Keratinocyte (primary cell): ENCODE measurements at regions not wholly inside any gene's neighbourhood (a gene's known extent, or its start where the extent isn't known, plus 50 kb on each side); places are given as distances from the start of the nearest gene placed in this dataset.
"Not testable (repeated sequence)": the region's sequence is repeated elsewhere in the genome, so short reads cannot be mapped to it uniquely, and the experiment has no call there.

Experiments
- DNase-seq: peaks from one replicate; pipeline ENCODE4 v3.0.0-alpha.2; 2011; ENCODE audit warnings: low read depth, missing footprints, low spot score
- FAIRE-seq: peaks from 2 replicates; lab custom pipeline; 2011; peaks lifted over from hg19 to GRCh38; lab: Jason Lieb, UNC
- H2AFZ ChIP-seq: 2 replicates; pipeline ENCODE4 v1.6.0; 2012; ENCODE audit warnings: low read length, control low read depth, inconsistent platforms; ENCODE audit not compliant: control insufficient read depth
- H3K27ac ChIP-seq: 2 replicates; pipeline ENCODE4 v1.5.1; 2011; ENCODE audit warnings: low read length; ENCODE audit not compliant: control insufficient read depth, insufficient read depth
- H3K27me3 ChIP-seq: 3 replicates; pipeline ENCODE4 v1.6.0; 2011; ENCODE audit warnings: low read length; ENCODE audit not compliant: control insufficient read depth, insufficient read depth; ENCODE audit errors: extremely low read depth
- H3K36me3 ChIP-seq, 2 experiments: 2 replicates in 1 of 2; 3 replicates in 1 of 2; pipeline ENCODE4 v1.5.1; 2011; ENCODE audit warnings: low read length in 2 of 2, mild to moderate bottlenecking in 1 of 2; ENCODE audit not compliant: control insufficient read depth in 2 of 2, insufficient read depth in 2 of 2; ENCODE audit errors: extremely low read depth in 1 of 2
- H3K4me1 ChIP-seq: 3 replicates; pipeline ENCODE4 v1.5.1; 2011; ENCODE audit warnings: low read length; ENCODE audit not compliant: control insufficient read depth, insufficient read depth; ENCODE audit errors: extremely low read depth
- H3K4me2 ChIP-seq: 3 replicates; pipeline ENCODE4 v1.6.0; 2011; ENCODE audit warnings: low read depth, low read length; ENCODE audit not compliant: control insufficient read depth, insufficient read depth; ENCODE audit errors: extremely low read depth
- H3K4me3 ChIP-seq, 3 experiments: fragments of 200-600 bp in 1 of 3; sonication (generic) in 1 of 3; 2 replicates in 2 of 3; 3 replicates in 1 of 3; pipeline ENCODE4 v1.5.1; 2011 to 2016; ENCODE audit warnings: low read length in 3 of 3, mild to moderate bottlenecking in 3 of 3, control low read depth in 2 of 3, inconsistent platforms in 1 of 3, low read depth in 1 of 3, mixed read lengths in 1 of 3, mixed run types in 1 of 3, moderate library complexity in 1 of 3; ENCODE audit not compliant: control insufficient read depth in 2 of 3, insufficient read depth in 2 of 3; ENCODE audit errors: extremely low read depth in 1 of 3
- H3K79me2 ChIP-seq: 2 replicates; pipeline ENCODE4 v1.6.0; 2012; ENCODE audit warnings: low read length; ENCODE audit not compliant: control insufficient read depth, insufficient read depth
- H3K9ac ChIP-seq: 3 replicates; pipeline ENCODE4 v1.6.0; 2011; ENCODE audit warnings: low read length; ENCODE audit not compliant: control insufficient read depth, insufficient read depth; ENCODE audit errors: extremely low read depth
- H3K9me1 ChIP-seq: 3 replicates; pipeline ENCODE4 v1.6.0; 2011; ENCODE audit warnings: low read length; ENCODE audit not compliant: control insufficient read depth, insufficient read depth; ENCODE audit errors: extremely low read depth
- H3K9me3 ChIP-seq: 2 replicates; pipeline ENCODE4 v1.5.1; 2012; ENCODE audit warnings: low read depth, low read length; ENCODE audit not compliant: control insufficient read depth
- H4K20me1 ChIP-seq: 3 replicates; pipeline ENCODE4 v1.6.0; 2011; ENCODE audit warnings: low read length; ENCODE audit not compliant: control insufficient read depth, insufficient read depth; ENCODE audit errors: extremely low read depth
- EZH2 ChIP-seq: IDR thresholded peaks from one replicate; pipeline ENCODE4 v1.6.1; 2012; ENCODE audit warnings: inconsistent platforms, mild to moderate bottlenecking, low read length, moderate library complexity
- dilution Hi-C: fragments of 300-500 bp; cut with MboI; formaldehyde crosslinking; loops from one replicate; pipeline ENCODE4 v1.7.0; 2020; ENCODE audit warnings: low sequenced_read_pairs; ENCODE audit not compliant: extremely low pct_ligation_motif_present
- TF ChIP-seq, protein P1 (sequence below), 3 experiments: IDR thresholded peaks in 1 of 3; conservative IDR thresholded peaks in 1 of 3; optimal IDR thresholded peaks in 1 of 3; 2 replicates in 2 of 3; 3 replicates in 1 of 3; pipeline versions ENCODE3 to v1.5.1; 2011; ENCODE audit warnings: low read length in 3 of 3, mild to moderate bottlenecking in 3 of 3, moderate library complexity in 2 of 3, control low read depth in 1 of 3, inconsistent platforms in 1 of 3; ENCODE audit not compliant: insufficient read depth in 2 of 3; ENCODE audit errors: extremely low read depth in 1 of 3

GRCh38 chr12:58117667-58118066 is 176.3 kb downstream of the ATP23 start:
- H3K36me3 ChIP-seq = no peaks in the 10 kb centered on the region
- no peaks in the 10 kb centered on the region for H4K20me1 ChIP-seq
- H3K9ac ChIP-seq = no peak overlapping the region
- TF ChIP-seq, protein P1, sequence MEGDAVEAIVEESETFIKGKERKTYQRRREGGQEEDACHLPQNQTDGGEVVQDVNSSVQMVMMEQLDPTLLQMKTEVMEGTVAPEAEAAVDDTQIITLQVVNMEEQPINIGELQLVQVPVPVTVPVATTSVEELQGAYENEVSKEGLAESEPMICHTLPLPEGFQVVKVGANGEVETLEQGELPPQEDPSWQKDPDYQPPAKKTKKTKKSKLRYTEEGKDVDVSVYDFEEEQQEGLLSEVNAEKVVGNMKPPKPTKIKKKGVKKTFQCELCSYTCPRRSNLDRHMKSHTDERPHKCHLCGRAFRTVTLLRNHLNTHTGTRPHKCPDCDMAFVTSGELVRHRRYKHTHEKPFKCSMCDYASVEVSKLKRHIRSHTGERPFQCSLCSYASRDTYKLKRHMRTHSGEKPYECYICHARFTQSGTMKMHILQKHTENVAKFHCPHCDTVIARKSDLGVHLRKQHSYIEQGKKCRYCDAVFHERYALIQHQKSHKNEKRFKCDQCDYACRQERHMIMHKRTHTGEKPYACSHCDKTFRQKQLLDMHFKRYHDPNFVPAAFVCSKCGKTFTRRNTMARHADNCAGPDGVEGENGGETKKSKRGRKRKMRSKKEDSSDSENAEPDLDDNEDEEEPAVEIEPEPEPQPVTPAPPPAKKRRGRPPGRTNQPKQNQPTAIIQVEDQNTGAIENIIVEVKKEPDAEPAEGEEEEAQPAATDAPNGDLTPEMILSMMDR (optimal IDR thresholded peaks at IDR 0.05 in 1 of 3, IDR thresholded peaks at IDR 0.05 in 1 of 3, conservative IDR thresholded peaks at IDR 0.05 in 1 of 3; ENCODE audit: extremely low read depth in 1 of 3, insufficient read depth in 2 of 3, low read length in 3 of 3) = no peak
- no peak for TF ChIP-seq EZH2
- H3K4me1 ChIP-seq = no peaks in the 10 kb centered on the region
- H3K4me3 ChIP-seq = no peak overlapping the region
- no peak overlapping the region for H3K4me2 ChIP-seq
- dilution Hi-C loops = no loop called here
- H3K27me3 ChIP-seq = no peaks in the 10 kb centered on the region
- H3K27ac ChIP-seq = no peak overlapping the region
- no peak for DNase-seq
- no peaks in the 10 kb centered on the region for H3K9me1 ChIP-seq
- no peak for FAIRE-seq
- H2AFZ ChIP-seq = no peak overlapping the region
- no peaks in the 10 kb centered on the region for H3K79me2 ChIP-seq
- H3K9me3 ChIP-seq = no peaks in the 10 kb centered on the region

DNA sequence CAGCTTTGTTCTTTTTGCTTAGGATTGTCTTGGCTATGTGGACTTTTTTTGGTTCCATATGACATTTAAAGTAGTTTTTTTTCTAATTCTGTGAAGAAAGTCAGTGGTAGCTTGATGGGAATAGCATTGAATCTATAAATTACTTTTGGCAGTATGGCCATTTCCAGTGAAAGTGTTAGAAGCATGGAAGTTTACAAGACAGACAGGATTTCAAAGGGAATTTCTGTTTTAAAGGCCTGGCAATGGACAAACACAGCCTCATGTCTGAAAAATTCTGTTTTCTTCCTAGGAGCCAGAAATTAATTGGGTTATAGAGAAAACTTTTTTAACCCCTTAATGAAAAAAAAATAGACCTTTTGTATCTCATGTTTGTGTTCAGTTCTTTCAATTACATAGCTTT is 184.4 kb downstream of the ATP23 start:
- H3K9me3 ChIP-seq, dilution Hi-C loops, H3K36me3 ChIP-seq, H3K9me1 ChIP-seq, H2AFZ ChIP-seq, DNase-seq, H3K4me2 ChIP-seq, H3K27me3 ChIP-seq, H3K79me2 ChIP-seq, H3K4me1 ChIP-seq, H4K20me1 ChIP-seq, FAIRE-seq, H3K27ac ChIP-seq, H3K4me3 ChIP-seq, H3K9ac ChIP-seq: not testable (repeated sequence)

- H3K79me2 ChIP-seq = no peaks in the 10 kb centered on the region
- no peaks in the 10 kb centered on the region for H3K9me1 ChIP-seq
- H3K4me1 ChIP-seq = no peaks in the 10 kb centered on the region
- H3K4me2 ChIP-seq = no peak overlapping the region
- no peak overlapping the region for H3K27ac ChIP-seq
- H3K36me3 ChIP-seq = no peaks in the 10 kb centered on the region
- H3K4me3 ChIP-seq = no peak overlapping the region
- H3K27me3 ChIP-seq = no peaks in the 10 kb centered on the region
- DNase-seq = no peak
- H3K9me3 ChIP-seq = no peaks in the 10 kb centered on the region
- no peak overlapping the region for H3K9ac ChIP-seq
- dilution Hi-C loops = no loop called here
- FAIRE-seq = no peak
- TF ChIP-seq EZH2 = no peak
- TF ChIP-seq, protein P1 (optimal IDR thresholded peaks at IDR 0.05 in 1 of 3, IDR thresholded peaks at IDR 0.05 in 1 of 3, conservative IDR thresholded peaks at IDR 0.05 in 1 of 3; ENCODE audit: extremely low read depth in 1 of 3, insufficient read depth in 2 of 3, low read length in 3 of 3) = no peak
- H2AFZ ChIP-seq = no peak overlapping the region
- H4K20me1 ChIP-seq = no peaks in the 10 kb centered on the region
Measured at GRCh38 chr12:58131986-58132755, 190.8 kb downstream of the ATP23 start.
